Skeletal muscle tissue (tissue), 3 donors: ENCODE measurements at regions not wholly inside any gene's neighbourhood (a gene's known extent, or its start where the extent isn't known, plus 50 kb on each side); places are given as distances from the start of the nearest gene placed in this dataset.
"Not testable (repeated sequence)": the region's sequence is repeated elsewhere in the genome, so short reads cannot be mapped to it uniquely, and the experiment has no call there.

Experiments used
- H3K27ac ChIP-seq: one replicate; pipeline ENCODE4 v1.7.0; 2013; ENCODE audit warnings: mild to moderate bottlenecking, low read depth, low read length, inconsistent platforms
- H3K27me3 ChIP-seq, 3 donors: one replicate each; pipeline ENCODE4 v1.7.0; 2013; ENCODE audit warnings: low read length in 3 of 3; ENCODE audit not compliant: control insufficient read depth in 3 of 3, insufficient read depth in 3 of 3
- H3K36me3 ChIP-seq, 3 donors: one replicate each; pipeline ENCODE4 v1.7.0; 2013; ENCODE audit warnings: low read length in 3 of 3; ENCODE audit not compliant: control insufficient read depth in 3 of 3, insufficient read depth in 3 of 3
- H3K4me1 ChIP-seq, 3 donors: one replicate each; pipeline ENCODE4 v1.7.0; 2013; ENCODE audit warnings: low read length in 3 of 3, mild to moderate bottlenecking in 3 of 3; ENCODE audit not compliant: control insufficient read depth in 3 of 3, insufficient read depth in 3 of 3
- H3K4me3 ChIP-seq, 3 donors: one replicate each; pipeline ENCODE4 v1.7.0; 2013; ENCODE audit warnings: low read length in 3 of 3
- H3K9ac ChIP-seq, 3 donors: one replicate each; pipeline ENCODE4 v1.7.0; 2013; ENCODE audit warnings: low read length in 3 of 3, mild to moderate bottlenecking in 3 of 3, moderate library complexity in 2 of 3, low read depth in 1 of 3
- H3K9me3 ChIP-seq, 3 donors: one replicate each; pipeline ENCODE4 v1.7.0; 2013; ENCODE audit warnings: low read length in 3 of 3; ENCODE audit not compliant: control insufficient read depth in 3 of 3
- donor health status: Osteomylitis.

DNA sequence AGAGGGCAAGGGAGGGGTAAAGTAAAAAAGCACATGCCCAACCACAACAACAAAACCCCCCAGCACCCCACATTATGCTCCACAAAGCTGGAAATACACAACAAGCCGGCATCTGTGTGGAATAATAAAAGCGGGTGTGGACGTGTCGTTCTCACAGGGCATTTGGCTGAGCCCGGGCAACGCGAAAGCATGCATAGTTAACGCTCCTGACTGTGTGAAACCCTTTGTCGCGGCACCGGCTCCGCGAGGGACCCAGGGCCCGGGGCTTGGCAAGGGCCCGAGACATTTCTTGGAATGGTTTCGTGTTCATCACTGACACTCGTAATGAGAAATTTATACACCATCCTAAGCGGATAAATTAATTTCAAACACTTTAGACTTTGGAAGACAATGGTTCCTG, 165.6 kb downstream of the INHBB start:
- Histone ChIP-seq H3K36me3 (no peaks in the 10 kb centered on the region), H3K4me3 (no peak overlapping the region), H3K27ac (no peak overlapping the region), H3K27me3 (no peaks in the 10 kb centered on the region), H3K4me1 (peaks cover 10 to 24% (median 15%) of the 10 kb centered on the region in 3 donors), H3K9ac (no peak overlapping the region), H3K9me3 (no peaks in the 10 kb centered on the region)

DNA sequence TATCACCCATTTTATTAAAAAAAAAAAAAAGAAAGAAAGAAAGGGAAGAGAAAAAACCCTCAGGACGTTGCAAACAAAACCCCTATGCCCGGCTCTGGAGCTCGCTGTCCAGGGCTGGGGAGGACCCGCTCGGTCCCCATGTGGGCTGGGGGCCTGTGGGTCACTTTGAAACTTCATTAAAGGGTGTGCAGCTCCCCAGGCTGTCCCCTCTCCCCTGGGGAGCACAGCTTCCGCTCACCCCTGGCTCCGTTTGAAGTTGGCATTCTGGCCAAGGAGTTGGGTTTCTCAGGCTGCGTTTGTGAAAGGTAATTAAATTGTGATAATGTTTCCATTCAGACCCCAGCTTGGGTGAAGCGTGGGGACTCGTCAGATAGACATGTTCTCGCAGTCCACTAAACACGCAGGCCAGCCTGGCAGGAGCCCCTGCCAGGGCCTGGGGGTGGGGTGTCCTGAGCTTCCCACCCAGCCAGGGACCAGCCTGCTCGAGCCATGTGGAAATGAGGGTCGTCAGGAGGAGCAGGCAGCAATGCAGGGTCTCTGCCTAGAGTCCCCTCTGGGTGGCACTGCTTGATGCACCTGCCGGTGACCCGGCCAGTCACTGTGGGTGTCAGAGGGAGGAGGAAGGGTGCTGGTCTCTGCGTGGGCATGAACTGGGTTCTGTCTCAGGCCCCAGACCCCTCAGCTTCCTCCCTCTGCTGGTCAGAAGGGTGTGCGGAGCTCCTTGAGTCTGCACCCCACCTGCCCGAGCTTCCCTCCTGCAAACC, 166.2 kb downstream of the INHBB start:
- no peaks in the 10 kb centered on the region for H3K27me3 ChIP-seq
- H3K9me3 ChIP-seq, result no peaks in the 10 kb centered on the region
- H3K36me3 ChIP-seq, result no peaks in the 10 kb centered on the region
- H3K4me1 ChIP-seq, result peaks cover 13 to 26% (median 19%) of the 10 kb centered on the region in 3 donors
- H3K9ac ChIP-seq, result no peak overlapping the region
- no peak overlapping the region for H3K4me3 ChIP-seq
- H3K27ac ChIP-seq, result no peak overlapping the region

DNA sequence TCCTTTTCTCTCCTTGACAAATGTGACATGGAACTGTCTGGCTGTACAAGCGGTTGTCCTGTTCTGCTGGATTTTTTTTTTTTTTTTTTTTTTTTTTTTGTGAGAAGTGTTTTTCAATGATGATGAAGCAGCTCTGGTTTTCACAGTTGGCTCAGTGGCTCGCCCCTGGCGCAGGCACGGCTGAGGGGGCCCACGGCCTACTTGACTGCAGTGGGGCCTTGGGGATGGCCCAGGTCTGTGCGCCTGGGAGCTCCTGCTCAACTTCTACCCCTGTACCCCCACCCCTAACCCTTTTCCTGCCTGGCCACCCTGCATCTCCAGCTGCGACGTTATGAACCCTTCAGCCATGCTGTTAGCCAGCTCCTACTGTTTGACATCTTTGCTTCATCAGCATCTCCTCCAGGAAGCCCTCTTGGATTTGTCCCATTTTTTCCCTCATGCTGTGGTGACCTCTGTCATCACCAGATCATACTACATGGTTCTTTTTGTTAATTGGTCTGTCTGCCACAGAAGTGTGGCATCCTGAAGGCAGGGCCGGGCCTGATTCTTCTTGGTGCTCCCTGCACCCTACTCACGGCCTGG, 167.9 kb downstream of the INHBB start:
- H3K4me1 ChIP-seq, result peaks cover 12 to 21% (median 19%) of the 10 kb centered on the region in 3 donors
- H3K27me3 ChIP-seq, result no peaks in the 10 kb centered on the region
- H3K4me3 ChIP-seq, result no peak overlapping the region
- no peaks in the 10 kb centered on the region for H3K9me3 ChIP-seq
- no peaks in the 10 kb centered on the region for H3K36me3 ChIP-seq
- no peak overlapping the region for H3K9ac ChIP-seq
- no peak overlapping the region for H3K27ac ChIP-seq

DNA sequence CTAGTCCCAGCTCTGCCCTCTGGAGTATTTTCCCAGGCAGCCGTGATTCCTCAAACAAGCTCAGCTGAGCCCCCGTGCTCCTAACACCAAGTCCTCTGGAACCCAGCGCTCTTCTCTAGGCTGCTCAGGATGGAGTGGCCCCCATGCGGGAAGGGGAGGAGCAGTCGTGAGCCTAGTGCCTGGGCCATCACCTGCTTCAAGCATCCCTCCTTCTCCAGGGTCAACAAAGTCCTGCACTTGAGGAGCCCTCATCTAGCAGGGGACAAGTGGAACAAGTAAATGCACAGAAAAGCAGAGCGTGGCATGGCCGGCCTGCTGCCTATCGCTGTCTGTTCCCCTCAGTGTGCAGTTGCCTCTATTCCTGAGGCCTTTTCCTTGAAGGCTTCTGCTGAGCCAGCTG, 168.6 kb downstream of the INHBB start:
- Histone ChIP-seq H3K4me3 (no peak overlapping the region), H3K36me3 (no peaks in the 10 kb centered on the region)

DNA sequence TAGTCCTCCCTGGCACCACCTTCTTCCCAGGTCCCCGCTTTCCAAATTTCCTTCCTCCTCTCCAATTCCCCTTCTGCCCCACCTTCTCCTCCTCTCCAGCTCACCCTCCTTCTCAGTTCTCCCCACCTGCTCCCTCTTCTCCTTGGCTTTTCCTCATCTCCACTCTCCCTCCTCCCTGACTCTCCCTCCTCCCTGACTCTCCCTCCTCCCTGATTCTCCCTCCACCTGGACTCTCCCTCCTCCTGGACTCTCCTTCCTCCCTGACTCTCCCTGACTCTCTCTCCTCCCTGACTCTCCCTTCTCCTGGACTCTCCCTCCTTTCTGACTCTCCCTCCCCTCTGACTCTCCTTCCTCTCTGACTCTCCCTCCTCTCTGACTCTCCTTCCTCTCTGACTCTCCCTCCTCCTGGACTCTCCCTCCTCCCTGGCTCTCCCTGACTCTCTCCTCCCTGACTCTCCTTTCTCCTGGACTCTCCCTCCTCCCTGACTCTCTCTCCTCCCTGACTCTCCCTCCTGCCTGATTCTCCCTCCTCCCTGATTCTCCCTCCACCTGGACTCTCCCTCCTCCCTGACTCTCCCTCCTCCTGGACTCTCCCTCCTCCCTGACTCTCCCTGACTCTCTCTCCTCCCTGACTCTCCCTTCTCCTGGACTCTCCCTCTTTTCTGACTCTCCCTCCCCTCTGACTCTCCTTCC, 169.3 kb downstream of the INHBB start:
- H3K27ac ChIP-seq, H3K4me3 ChIP-seq, H3K36me3 ChIP-seq, H3K27me3 ChIP-seq, H3K9me3 ChIP-seq, H3K9ac ChIP-seq: not testable (repeated sequence)
- H3K4me1 ChIP-seq, result peaks cover 7 to 19% (median 14%) of the 10 kb centered on the region in 3 donors

More for the DNA sequence above, 168.6 kb downstream of the INHBB start:
- Histone ChIP-seq H3K27me3 (no peaks in the 10 kb centered on the region), H3K9ac (no peak overlapping the region), H3K4me1 (peaks cover 7 to 19% (median 15%) of the 10 kb centered on the region in 3 donors), H3K27ac (no peak overlapping the region), H3K9me3 (no peaks in the 10 kb centered on the region)

DNA sequence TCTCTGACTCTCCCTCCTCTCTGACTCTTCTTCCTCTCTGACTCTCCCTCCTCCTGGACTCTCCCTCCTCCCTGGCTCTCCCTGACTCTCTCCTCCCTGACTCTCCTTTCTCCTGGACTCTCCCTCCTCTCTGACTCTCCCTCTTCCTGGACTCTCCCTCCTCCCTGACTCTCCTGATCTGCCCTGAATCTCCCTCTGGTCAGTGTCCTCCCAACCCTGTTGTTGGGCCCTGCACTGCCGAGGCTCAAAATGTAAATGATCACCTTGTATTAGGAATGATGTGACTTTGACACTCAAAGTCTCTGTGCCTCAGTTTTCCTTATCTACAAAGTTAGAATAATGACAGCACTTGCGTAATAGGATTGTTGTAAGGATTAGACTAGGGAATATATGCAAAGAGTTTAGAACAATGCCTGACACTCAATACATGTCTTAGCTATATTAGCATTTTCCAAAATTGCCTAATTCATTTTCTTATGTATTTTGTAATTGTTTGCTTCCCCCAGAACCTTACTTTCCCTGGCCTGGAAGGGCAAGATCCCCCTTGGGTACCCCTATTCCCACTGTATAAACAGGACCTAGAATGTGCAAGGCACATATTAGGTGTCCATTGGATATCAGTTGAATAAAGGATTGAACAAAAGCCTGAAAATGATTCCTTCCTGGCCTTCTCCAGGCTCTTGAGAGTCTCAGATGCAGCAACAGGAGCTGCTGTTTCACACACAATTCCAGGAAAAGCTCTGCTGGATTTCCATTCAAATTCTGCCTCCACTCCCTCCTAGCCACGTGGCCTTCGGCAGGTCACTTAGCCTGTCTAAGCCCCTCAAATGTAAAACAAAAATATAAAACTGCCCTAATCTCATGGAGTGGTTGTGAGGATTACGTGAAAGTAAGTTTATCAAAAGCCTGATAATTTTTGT, 170.1 kb downstream of the INHBB start:
- Histone ChIP-seq H3K27ac (no peak overlapping the region), H3K36me3 (no peaks in the 10 kb centered on the region), H3K4me1 (peaks cover 7 to 19% (median 14%) of the 10 kb centered on the region in 3 donors), H3K9me3 (no peaks in the 10 kb centered on the region), H3K27me3 (no peaks in the 10 kb centered on the region), H3K4me3 (no peak overlapping the region), H3K9ac (no peak overlapping the region)

DNA sequence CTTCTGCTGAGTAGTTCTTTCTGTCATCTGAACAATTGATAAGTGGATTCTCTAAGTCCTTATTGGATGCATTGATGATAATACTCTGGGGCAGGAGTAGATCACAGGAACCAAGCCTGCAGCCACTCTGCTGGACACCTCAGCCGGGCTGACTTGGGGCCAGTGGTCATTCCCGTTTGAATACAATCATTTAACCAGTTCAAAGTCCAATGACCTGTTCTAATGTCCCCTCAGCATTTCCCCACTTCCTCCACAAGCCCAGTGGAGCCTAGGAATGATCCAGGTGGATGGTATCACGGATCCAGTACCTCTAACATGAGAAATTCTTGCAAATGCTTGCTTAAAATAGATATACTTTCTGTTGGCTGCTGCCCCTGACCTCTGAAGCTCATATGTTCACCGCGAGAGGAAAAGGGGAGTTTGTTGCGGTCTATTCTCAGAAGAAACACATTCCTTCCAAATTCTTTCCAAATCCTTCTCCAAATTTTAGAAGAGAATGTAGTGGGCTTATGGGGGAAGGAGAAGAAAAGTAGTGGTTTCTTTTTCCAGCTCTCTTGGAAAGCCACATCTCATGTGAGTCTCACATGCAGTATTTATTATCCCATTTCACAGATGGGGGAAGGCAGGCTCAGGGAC, 170.9 kb downstream of the INHBB start:
- H3K36me3 ChIP-seq, result no peaks in the 10 kb centered on the region
- H3K9ac ChIP-seq, result no peak overlapping the region
- H3K9me3 ChIP-seq, result no peaks in the 10 kb centered on the region
- peaks cover 4 to 15% (median 12%) of the 10 kb centered on the region in 3 donors for H3K4me1 ChIP-seq
- no peaks in the 10 kb centered on the region for H3K27me3 ChIP-seq
- H3K27ac ChIP-seq, result no peak overlapping the region
- no peak overlapping the region for H3K4me3 ChIP-seq

DNA sequence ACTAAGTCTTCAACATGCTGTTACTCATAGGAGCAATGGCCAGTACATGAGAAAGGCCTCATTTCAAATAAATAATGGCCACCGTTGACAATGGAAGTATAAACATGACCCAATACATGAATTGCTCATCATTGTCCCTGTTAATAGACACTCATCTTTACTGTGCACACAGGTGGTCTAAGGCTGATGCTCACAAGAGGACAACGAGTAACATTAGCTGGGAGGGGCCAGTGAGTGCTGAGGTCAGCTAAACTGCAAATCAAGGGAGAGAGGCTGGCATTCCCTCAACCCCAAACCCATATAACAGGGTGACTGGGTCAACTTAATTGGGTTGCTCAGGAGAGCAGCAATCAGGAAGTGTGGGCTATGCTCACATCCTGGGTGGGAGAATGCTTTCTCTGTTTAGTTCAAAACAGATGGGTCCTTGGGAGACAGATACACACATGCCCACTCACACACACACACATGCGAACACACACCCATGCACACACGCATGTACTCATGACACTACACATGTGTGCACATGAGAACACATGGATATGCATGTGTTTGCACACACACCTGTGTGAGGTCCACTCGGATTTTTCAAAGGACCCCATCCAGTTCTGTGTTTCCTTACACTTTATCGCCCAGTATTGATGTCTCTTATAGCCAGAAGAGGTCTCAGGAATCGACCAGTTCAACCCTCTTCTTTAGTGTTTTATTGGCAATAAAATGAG, 172.0 kb downstream of the INHBB start:
- peaks cover 0 to 3% (median 0%) of the 10 kb centered on the region in 3 donors for H3K27me3 ChIP-seq
- no peaks in the 10 kb centered on the region for H3K9me3 ChIP-seq
- H3K36me3 ChIP-seq, result no peaks in the 10 kb centered on the region
- H3K4me1 ChIP-seq, result peaks cover 4 to 6% (median 4%) of the 10 kb centered on the region in 3 donors
- no peak overlapping the region for H3K27ac ChIP-seq
- H3K9ac ChIP-seq, result no peak overlapping the region
- H3K4me3 ChIP-seq, result no peak overlapping the region

DNA sequence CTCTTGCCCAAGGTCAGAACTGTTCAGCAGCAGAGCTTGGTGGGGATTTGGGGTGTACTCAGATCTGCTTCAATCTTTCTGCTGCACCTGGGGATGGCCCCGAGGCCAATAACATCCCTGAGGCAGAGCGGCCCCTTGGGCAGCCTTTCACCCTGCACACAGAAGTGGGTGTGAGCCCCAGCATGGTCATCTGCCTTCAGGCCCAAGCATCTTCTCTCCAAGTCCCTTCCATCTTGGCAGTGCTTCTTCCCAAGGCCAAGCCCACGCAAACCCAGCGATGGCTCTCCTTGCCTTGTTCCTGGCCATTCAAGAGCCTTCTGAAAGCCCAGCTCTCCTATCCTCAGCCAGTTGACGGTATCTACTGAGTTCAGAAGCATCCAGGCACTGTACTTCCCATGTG, 172.9 kb downstream of the INHBB start:
- Histone ChIP-seq H3K9me3 (no peaks in the 10 kb centered on the region), H3K27ac (no peak overlapping the region), H3K4me3 (no peak overlapping the region), H3K4me1 (peaks cover 4 to 6% (median 4%) of the 10 kb centered on the region in 3 donors), H3K36me3 (no peaks in the 10 kb centered on the region), H3K9ac (no peak overlapping the region), H3K27me3 (peaks cover 0 to 3% (median 0%) of the 10 kb centered on the region in 3 donors)
